ENCODE measurements at regions not wholly inside any gene's neighbourhood (a gene's known extent, or its start where the extent isn't known, plus 50 kb on each side); places are given as distances from the start of the nearest gene placed in this dataset.
"Not testable (repeated sequence)": the region's sequence is repeated elsewhere in the genome, so short reads cannot be mapped to it uniquely, and the experiment has no call there.

GRCh38 chrX:66110112-66110511, 53.9 kb upstream of the HEPH start:
- Histone ChIP-seq H3K27ac (no peak overlapping the region), H3K4me1 (replicated peaks) (no peaks in the 10 kb centered on the region), H3K36me3 (no peaks in the 10 kb centered on the region), H3K27me3 (replicated peaks) (no peaks in the 10 kb centered on the region), H3K9me3 (replicated peaks) (no peaks in the 10 kb centered on the region), H3K4me3 (no peak overlapping the region)
- peak in 1 of 2 experiments; percentile 3 for DNase-seq (ENCODE audit: low read depth in 1 of 2, low spot score in 2 of 2)

- not testable (repeated sequence) for H3K27ac ChIP-seq; H3K4me1 ChIP-seq (replicated peaks); H3K36me3 ChIP-seq; DNase-seq (ENCODE audit: low read depth in 1 of 2, low spot score in 2 of 2); H3K9me3 ChIP-seq (replicated peaks); H3K27me3 ChIP-seq (replicated peaks); H3K4me3 ChIP-seq
Measured at GRCh38 chrX:66107860-66108259, 56.2 kb upstream of the HEPH start.

DNA sequence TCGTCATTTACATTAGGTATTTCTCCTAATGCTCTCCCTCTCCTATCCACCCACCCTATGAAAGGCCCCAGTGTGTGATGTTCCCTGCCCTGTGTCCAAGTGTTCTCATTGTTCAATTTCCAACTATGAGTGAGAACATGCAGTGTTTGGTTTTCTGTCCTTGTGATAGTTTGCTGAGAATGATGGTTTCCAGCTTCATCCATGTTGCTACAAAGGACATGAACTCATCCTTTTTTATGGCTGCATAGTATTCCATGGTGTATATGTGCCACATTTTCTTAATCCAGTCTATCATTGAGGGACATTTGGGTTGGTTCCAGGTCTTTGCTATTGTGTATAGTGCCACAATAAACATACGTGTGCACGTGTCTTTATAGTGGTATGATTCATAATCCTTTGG, 61.6 kb upstream of the HEPH start:
- not testable (repeated sequence) for H3K4me3 ChIP-seq; H3K9me3 ChIP-seq (replicated peaks); DNase-seq (ENCODE audit: low read depth in 1 of 2, low spot score in 2 of 2); H3K27me3 ChIP-seq (replicated peaks); H3K27ac ChIP-seq; H3K36me3 ChIP-seq; H3K4me1 ChIP-seq (replicated peaks)

DNA sequence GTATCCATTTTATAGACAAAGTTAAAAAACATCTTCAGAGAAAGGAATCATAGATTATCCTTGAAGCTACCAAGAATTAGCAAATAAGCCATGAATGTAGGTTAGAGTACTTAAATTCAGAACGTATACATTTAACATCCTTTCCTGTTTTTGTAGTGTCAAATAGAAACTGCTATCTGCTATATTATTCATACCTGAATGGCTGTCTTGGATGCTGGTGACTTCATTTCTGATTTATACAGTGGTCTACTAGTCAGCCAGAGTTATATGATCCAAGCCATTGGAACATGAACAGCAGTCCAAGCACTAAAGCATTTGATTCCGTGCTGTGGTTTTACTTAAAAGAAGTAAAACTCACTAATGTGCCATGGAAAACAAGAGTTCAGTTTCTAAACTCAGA, 58.3 kb upstream of the VSIG4 start:
- Histone ChIP-seq H3K27me3 (replicated peaks) (no peaks in the 10 kb centered on the region), H3K9me3 (replicated peaks) (no peaks in the 10 kb centered on the region), H3K4me3 (no peak overlapping the region), H3K27ac (no peak overlapping the region), H3K36me3 (no peaks in the 10 kb centered on the region), H3K4me1 (replicated peaks) (no peaks in the 10 kb centered on the region)
- DNase-seq (ENCODE audit: low read depth in 1 of 2, low spot score in 2 of 2), result no peak

DNA sequence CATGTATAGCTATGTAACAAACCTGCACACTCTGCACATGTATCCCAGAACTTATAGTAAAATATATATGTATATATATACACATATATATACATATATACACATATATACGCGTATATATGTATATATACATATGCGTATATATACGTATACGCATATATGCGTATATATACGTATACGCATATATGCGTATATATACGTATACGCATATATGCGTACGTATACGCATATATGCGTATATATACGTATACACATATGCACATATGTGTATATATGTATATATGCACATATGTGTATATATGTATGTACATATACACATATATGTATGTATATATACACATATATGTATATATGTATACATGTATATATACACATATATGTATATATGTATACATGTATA, 57.1 kb upstream of the VSIG4 start:
- not testable (repeated sequence) for H3K27me3 ChIP-seq (replicated peaks); H3K4me3 ChIP-seq; H3K27ac ChIP-seq; DNase-seq (ENCODE audit: low read depth in 1 of 2, low spot score in 2 of 2); H3K4me1 ChIP-seq (replicated peaks); H3K36me3 ChIP-seq; H3K9me3 ChIP-seq (replicated peaks)

DNA sequence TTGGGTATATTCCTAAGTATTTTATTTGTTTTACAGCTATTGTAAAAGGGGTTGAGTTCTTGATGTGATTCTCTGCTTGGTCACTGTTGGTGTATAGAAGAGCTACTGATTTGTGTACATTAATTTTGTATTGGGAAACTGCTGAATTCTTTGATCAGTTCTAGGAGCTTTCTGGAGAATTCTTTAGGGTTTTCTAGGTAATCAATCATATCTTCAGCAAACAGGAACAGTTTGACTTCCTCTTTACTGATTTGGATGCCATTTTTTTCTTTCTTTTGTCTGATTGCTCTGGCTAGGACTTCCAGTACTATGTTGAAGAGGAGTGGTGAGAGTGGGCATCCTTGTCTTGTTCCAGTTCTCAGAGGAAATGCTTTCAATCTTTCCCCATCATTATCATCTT, 50.1 kb upstream of the VSIG4 start:
- not testable (repeated sequence) for H3K4me3 ChIP-seq; H3K27ac ChIP-seq; H3K36me3 ChIP-seq; DNase-seq (ENCODE audit: low read depth in 1 of 2, low spot score in 2 of 2); H3K9me3 ChIP-seq (replicated peaks); H3K4me1 ChIP-seq (replicated peaks); H3K27me3 ChIP-seq (replicated peaks)
